ENCODE measurements at regions not wholly inside any gene's neighbourhood (a gene's known extent, or its start where the extent isn't known, plus 50 kb on each side); places are given as distances from the start of the nearest gene placed in this dataset.

GRCh38 chr16:64182985-64183384 lies 938.9 kb downstream of the CDH11 start:
- no peaks in the 10 kb centered on the region for H3K4me1 ChIP-seq (ENCODE audit: insufficient read depth, low read length)
- no peak overlapping the region for H3K27ac ChIP-seq (ENCODE audit: low read depth in 1 of 2, low read length in 2 of 2)
- CTCF ChIA-PET = no interaction called here
- DNase-seq (no peak), ATAC-seq (ENCODE audit: poor library complexity) (no peak)
- peaks cover 36% of the 10 kb centered on the region for H3K9me3 Mint-ChIP-seq
- POLR2A ChIA-PET = no interaction called here
- TF ChIP-seq CTCF (IDR thresholded peaks at IDR 0.05) = no peak
- peaks cover 4 to 11% of the 10 kb centered on the region in 2 experiments for H3K9me3 ChIP-seq (ENCODE audit: control insufficient read depth in 1 of 2, insufficient read depth in 1 of 2, low read length in 2 of 2)
- no peak overlapping the region for H3K4me3 ChIP-seq (ENCODE audit: low read length)
- H3K36me3 ChIP-seq (ENCODE audit: insufficient read depth, low read length) = no peaks in the 10 kb centered on the region
- H3K4me1 Mint-ChIP-seq (ENCODE audit: low read depth) = no peaks in the 10 kb centered on the region
- intact Hi-C loops (cut with DNase I, micrococcal nuclease) = no loop called here
- H3K4me3 Mint-ChIP-seq = no peak overlapping the region
- no peaks in the 10 kb centered on the region for H3K27me3 Mint-ChIP-seq
- H3K36me3 Mint-ChIP-seq (ENCODE audit: low read depth) = no peaks in the 10 kb centered on the region
- no peak overlapping the region for H3K27ac Mint-ChIP-seq
- no peaks in the 10 kb centered on the region for H3K27me3 ChIP-seq (ENCODE audit: control insufficient read depth in 1 of 2, insufficient read depth in 2 of 2, low read length in 2 of 2)

- H3K4me1 ChIP-seq (ENCODE audit: insufficient read depth, low read length) = no peaks in the 10 kb centered on the region
- TF ChIP-seq CTCF (IDR thresholded peaks at IDR 0.05) = no peak
- ATAC-seq (ENCODE audit: poor library complexity) = no peak
- H3K27me3 Mint-ChIP-seq = no peaks in the 10 kb centered on the region
- H3K36me3 ChIP-seq (ENCODE audit: insufficient read depth, low read length) = no peaks in the 10 kb centered on the region
- no peak for DNase-seq
- H3K9me3 Mint-ChIP-seq = peaks cover 39% of the 10 kb centered on the region
- POLR2A ChIA-PET = no interaction called here
- H3K4me3 Mint-ChIP-seq = no peak overlapping the region
- no peak overlapping the region for H3K27ac ChIP-seq (ENCODE audit: low read depth in 1 of 2, low read length in 2 of 2)
- intact Hi-C loops (cut with DNase I, micrococcal nuclease) = no loop called here
- no peak overlapping the region for H3K27ac Mint-ChIP-seq
- CTCF ChIA-PET = no interaction called here
- no peaks in the 10 kb centered on the region for H3K36me3 Mint-ChIP-seq (ENCODE audit: low read depth)
- H3K9me3 ChIP-seq (ENCODE audit: control insufficient read depth in 1 of 2, insufficient read depth in 1 of 2, low read length in 2 of 2) = peaks cover 8 to 14% of the 10 kb centered on the region in 2 experiments
- no peak overlapping the region for H3K4me3 ChIP-seq (ENCODE audit: low read length)
- H3K4me1 Mint-ChIP-seq (ENCODE audit: low read depth) = no peaks in the 10 kb centered on the region
- H3K27me3 ChIP-seq (ENCODE audit: control insufficient read depth in 1 of 2, insufficient read depth in 2 of 2, low read length in 2 of 2) = no peaks in the 10 kb centered on the region
Observed at GRCh38 chr16:64181271-64181925, 940.5 kb downstream of the CDH11 start.

GRCh38 chr16:64180136-64180900 lies 941.5 kb downstream of the CDH11 start:
- ATAC-seq (ENCODE audit: poor library complexity) (no peak), DNase-seq (no peak)
- H3K9me3 ChIP-seq (ENCODE audit: control insufficient read depth in 1 of 2, insufficient read depth in 1 of 2, low read length in 2 of 2) = peaks cover 8 to 14% of the 10 kb centered on the region in 2 experiments
- no peaks in the 10 kb centered on the region for H3K27me3 Mint-ChIP-seq
- no peak overlapping the region for H3K27ac ChIP-seq (ENCODE audit: low read depth in 1 of 2, low read length in 2 of 2)
- ChIA-PET CTCF (no interaction called here), POLR2A (no interaction called here)
- no peak for TF ChIP-seq CTCF (IDR thresholded peaks at IDR 0.05)
- no peak overlapping the region for H3K27ac Mint-ChIP-seq
- peaks cover 33% of the 10 kb centered on the region for H3K9me3 Mint-ChIP-seq
- intact Hi-C loops (cut with DNase I, micrococcal nuclease) = no loop called here
- no peaks in the 10 kb centered on the region for H3K4me1 Mint-ChIP-seq (ENCODE audit: low read depth)
- H3K4me3 ChIP-seq (ENCODE audit: low read length) = no peak overlapping the region
- H3K27me3 ChIP-seq (ENCODE audit: control insufficient read depth in 1 of 2, insufficient read depth in 2 of 2, low read length in 2 of 2) = no peaks in the 10 kb centered on the region
- no peak overlapping the region for H3K4me3 Mint-ChIP-seq
- H3K36me3 Mint-ChIP-seq (ENCODE audit: low read depth) = no peaks in the 10 kb centered on the region
- H3K4me1 ChIP-seq (ENCODE audit: insufficient read depth, low read length) = no peaks in the 10 kb centered on the region
- H3K36me3 ChIP-seq (ENCODE audit: insufficient read depth, low read length) = no peaks in the 10 kb centered on the region

Data from CD4-positive, alpha-beta T cell (primary cell).